Kidney epithelial cell (primary cell): ENCODE measurements at regions not wholly inside any gene's neighbourhood (a gene's known extent, or its start where the extent isn't known, plus 50 kb on each side); places are given as distances from the start of the nearest gene placed in this dataset.
"Not testable (repeated sequence)": the region's sequence is repeated elsewhere in the genome, so short reads cannot be mapped to it uniquely, and the experiment has no call there.

ENCODE experiments used
- DNase-seq: peaks from one replicate; pipeline ENCODE4 v3.0.0-alpha.2; 2010; ENCODE audit warnings: low read depth
- H3K27me3 ChIP-seq: 2 replicates; pipeline ENCODE4 v1.6.0; 2011; ENCODE audit warnings: low read length; ENCODE audit not compliant: control insufficient read depth, insufficient read depth
- H3K36me3 ChIP-seq: 2 replicates; pipeline ENCODE4 v1.5.1; 2011; ENCODE audit warnings: low read length; ENCODE audit not compliant: control insufficient read depth, insufficient read depth
- H3K4me3 ChIP-seq: 2 replicates; pipeline ENCODE4 v1.5.1; 2011; ENCODE audit warnings: low read depth, mild to moderate bottlenecking, control low read depth, low read length
- TF ChIP-seq, protein P1 (sequence below): IDR thresholded peaks from 2 replicates; pipeline ENCODE4 v1.5.1; 2011; ENCODE audit warnings: mild to moderate bottlenecking, moderate library complexity, low read length, control low read depth, inconsistent platforms; ENCODE audit not compliant: insufficient read depth, poor library complexity, severe bottlenecking

DNA sequence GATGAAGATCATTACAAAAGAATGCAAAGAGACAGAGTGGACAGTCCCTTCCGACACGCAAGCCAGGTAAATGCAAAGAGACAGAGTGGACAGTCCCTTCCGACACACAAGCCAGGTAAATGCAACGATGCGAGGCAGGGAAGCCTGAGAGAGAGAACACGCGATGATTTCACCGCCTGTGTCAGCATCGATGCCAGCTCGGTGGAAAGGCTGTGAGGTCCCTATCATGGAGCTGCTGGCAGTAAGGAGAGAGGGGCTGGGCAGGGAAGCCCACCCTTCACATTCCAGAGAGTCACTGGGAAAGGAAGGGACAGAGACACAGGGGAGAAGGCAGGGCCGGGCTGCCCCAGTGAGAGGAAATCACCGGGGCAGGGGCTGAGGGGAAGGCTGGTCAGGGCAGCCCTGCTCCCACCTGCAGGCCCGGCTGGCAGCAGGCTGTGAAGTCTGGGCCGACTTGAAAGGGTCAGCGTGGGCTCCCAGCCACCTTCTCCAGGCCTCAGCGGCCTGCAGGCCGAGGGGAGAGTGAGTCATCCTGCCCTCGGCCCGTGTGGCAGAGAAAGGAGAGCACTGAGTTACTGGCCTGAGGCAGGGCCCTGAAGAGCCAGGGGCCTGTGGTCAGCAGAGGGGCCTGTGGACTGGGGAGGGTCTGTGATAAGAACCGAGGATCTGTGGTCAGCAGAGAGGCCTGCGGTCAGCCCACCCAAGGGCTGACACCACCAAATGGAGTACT is 80.4 kb downstream of the DACT2 start:
- TF ChIP-seq, protein P1, sequence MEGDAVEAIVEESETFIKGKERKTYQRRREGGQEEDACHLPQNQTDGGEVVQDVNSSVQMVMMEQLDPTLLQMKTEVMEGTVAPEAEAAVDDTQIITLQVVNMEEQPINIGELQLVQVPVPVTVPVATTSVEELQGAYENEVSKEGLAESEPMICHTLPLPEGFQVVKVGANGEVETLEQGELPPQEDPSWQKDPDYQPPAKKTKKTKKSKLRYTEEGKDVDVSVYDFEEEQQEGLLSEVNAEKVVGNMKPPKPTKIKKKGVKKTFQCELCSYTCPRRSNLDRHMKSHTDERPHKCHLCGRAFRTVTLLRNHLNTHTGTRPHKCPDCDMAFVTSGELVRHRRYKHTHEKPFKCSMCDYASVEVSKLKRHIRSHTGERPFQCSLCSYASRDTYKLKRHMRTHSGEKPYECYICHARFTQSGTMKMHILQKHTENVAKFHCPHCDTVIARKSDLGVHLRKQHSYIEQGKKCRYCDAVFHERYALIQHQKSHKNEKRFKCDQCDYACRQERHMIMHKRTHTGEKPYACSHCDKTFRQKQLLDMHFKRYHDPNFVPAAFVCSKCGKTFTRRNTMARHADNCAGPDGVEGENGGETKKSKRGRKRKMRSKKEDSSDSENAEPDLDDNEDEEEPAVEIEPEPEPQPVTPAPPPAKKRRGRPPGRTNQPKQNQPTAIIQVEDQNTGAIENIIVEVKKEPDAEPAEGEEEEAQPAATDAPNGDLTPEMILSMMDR: no peak
- no peak overlapping the region for H3K4me3 ChIP-seq
- DNase-seq: peak; percentile 26
- peaks cover 12% of the 10 kb centered on the region for H3K27me3 ChIP-seq
- no peaks in the 10 kb centered on the region for H3K36me3 ChIP-seq

DNA sequence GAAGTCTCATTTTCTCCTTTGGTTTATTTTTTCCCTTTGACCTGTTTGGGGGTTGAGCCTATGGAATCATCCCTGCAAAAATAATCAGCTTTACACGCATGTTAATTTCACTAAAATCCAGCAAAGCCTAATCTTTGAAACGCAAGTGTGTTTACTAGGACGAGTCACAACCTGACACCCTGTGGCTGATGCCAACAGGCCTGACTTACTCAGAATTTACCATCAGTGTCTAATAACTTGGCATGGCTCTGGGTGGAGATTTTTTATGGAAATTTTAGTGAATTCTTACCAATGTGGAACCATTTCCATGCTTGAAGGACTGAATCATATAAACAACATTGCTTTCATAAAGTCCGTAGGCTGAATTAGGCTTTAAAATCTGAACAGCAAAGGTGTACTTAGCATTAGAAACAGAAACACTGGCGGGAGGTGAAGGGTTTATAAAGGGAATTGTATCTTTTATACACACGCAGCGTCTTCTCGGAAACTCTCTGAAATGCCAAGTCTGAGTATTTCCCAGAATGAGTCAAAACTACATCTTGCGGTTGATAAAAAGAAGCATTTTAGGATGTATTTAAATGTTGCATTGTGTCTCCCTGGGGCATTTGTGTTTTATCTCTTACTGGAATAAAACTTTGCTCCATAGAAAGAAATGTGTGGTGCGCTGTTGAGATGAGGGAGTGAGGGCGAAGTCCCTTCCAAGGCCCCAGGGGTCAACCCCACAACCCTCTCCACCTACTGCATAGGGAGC is 81.2 kb downstream of the DACT2 start:
- no peak for DNase-seq
- no peak overlapping the region for H3K4me3 ChIP-seq
- H3K36me3 ChIP-seq: no peaks in the 10 kb centered on the region
- TF ChIP-seq, protein P1: no peak
- H3K27me3 ChIP-seq: peaks cover 12% of the 10 kb centered on the region

DNA sequence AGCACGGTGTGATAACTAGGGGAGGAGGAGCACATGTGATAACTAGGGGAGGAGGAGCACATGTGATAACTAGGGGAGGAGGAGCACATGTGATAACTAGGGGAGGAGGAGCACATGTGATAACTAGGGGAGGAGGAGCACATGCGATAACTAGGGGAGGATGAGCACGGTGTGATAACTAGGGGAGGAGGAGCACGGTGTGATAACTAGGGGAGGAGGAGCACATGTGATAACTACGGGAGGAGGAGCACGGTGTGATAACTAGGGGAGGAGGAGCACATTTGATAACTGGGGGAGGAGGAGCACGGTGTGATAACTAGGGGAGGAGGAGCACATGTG is 85.7 kb downstream of the DACT2 start:
- not testable (repeated sequence) for H3K4me3 ChIP-seq, DNase-seq, H3K36me3 ChIP-seq
- peaks cover 26% of the 10 kb centered on the region for H3K27me3 ChIP-seq

DNA sequence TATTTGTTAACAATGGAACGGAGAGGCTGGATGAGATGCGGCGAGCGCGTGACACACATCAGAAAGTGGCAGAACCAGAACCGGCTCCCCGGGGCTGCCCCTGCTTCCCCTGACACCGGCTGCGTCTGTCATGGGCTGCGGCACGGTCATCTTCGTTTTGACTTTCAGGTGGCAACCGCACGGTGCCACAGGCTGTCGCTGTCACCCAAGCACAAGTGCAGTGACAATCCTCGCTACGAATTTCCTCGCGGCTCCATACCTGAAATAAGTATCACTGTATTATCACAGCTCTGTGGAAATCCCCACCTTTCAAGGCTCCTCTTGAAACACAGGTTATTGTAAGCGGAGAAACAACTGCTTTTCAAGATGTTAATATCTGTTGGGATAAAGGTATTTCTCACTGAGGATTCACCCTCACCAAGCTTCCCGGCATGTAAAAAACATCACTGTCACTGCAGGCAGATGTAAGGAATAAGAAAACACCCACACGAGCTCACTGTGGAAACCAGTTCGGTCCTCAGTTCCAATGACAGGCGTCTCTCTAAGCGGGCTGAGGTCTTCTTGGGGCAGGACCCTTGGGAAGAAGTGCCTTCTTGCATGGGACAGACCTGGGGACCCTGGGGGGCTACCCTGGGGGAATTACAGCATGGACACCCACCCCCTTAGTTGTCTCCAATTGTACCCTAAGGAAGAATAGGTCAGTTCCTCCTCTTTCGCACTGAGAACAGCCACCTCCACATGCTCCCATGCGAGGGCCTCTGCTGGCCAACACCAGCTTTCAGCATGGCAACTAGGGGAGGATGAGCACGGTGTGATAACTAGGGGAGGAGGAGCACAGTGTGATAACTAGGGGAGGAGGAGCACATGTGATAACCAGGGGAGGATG is 86.3 kb downstream of the DACT2 start:
- peaks cover 29% of the 10 kb centered on the region for H3K27me3 ChIP-seq
- H3K4me3 ChIP-seq: no peak overlapping the region
- TF ChIP-seq, protein P1: peak; percentile 8
- no peaks in the 10 kb centered on the region for H3K36me3 ChIP-seq
- no peak for DNase-seq

DNA sequence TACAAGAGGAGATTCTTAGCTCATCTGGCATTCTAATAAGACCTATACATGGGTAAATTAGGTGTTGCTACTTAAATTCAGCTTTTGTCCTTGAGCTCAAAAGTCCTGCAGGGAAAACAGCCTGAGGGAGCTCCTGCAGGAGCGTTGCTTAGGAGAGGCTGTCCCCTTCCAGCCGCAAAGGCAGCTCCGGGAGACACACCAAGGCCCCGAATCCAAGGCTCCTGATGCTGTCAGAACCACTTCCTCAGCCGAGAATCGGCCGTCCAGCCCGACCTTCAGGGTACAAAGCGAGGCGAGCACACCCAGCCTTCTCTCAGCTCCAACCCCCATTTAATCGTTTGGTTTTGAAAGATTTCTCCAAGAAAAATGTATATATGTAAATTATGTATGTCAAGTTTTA is 87.0 kb downstream of the DACT2 start:
- TF ChIP-seq, protein P1: no peak
- no peak overlapping the region for H3K4me3 ChIP-seq
- peaks cover 33% of the 10 kb centered on the region for H3K27me3 ChIP-seq
- no peaks in the 10 kb centered on the region for H3K36me3 ChIP-seq
- DNase-seq: no peak

DNA sequence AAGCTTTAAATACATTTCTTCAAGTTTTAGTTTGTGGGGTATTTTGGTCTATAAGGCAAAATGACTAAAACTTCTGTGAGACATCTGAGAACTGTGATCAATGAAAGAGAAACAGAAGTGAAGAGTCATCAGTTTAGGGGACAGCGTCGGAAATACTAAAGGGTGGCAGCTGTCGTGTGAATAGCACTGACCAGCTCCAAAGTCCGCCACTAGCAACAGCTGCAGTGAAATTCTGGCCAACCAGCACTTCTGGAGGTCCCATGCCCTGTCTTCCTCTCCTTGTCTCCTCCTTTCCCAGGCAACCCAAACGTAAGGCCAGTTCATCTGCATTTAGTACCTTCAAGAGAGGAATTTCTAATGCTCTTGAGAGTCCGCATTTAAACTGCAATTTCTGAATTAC is 87.5 kb downstream of the DACT2 start:
- TF ChIP-seq, protein P1: no peak
- DNase-seq: no peak
- H3K27me3 ChIP-seq: peaks cover 33% of the 10 kb centered on the region

More for the DNA sequence above, 87.5 kb downstream of the DACT2 start:
- Histone ChIP-seq H3K36me3 (no peaks in the 10 kb centered on the region), H3K4me3 (no peak overlapping the region)
